ENCODE measurements at regions not wholly inside any gene's neighbourhood (a gene's known extent, or its start where the extent isn't known, plus 50 kb on each side); places are given as distances from the start of the nearest gene placed in this dataset.

- H3K4me2 ChIP-seq (ENCODE audit: insufficient read depth, insufficient read length, low read length): no peak overlapping the region
- H3K14ac ChIP-seq (ENCODE audit: insufficient read depth, low read length): no peak overlapping the region
- no peak overlapping the region for H2AK5ac ChIP-seq (ENCODE audit: insufficient read length, low read length)
- H2AFZ ChIP-seq (ENCODE audit: low read length): no peak overlapping the region
- no peaks in the 10 kb centered on the region for H3K23me2 ChIP-seq (ENCODE audit: insufficient read length, low read depth, low read length, poor library complexity, severe bottlenecking)
- Mint-ChIP-seq H3K4me3 (no peak overlapping the region), H3K36me3 (ENCODE audit: insufficient read depth in 1 of 3, low read depth in 3 of 3) (no peaks in the 10 kb centered on the region), H3K27ac (no peak overlapping the region), H3K9me3 (no peaks in the 10 kb centered on the region), H3K27me3 (ENCODE audit: low read depth) (no peaks in the 10 kb centered on the region), H3K4me1 (peaks cover 6 to 7% of the 10 kb centered on the region in 2 experiments)
- no peak overlapping the region for H4K91ac ChIP-seq (ENCODE audit: insufficient read length, low read depth, low read length)
- no peak overlapping the region for H3T11ph ChIP-seq (ENCODE audit: low read length)
- H2BK5ac ChIP-seq (ENCODE audit: insufficient read length, low read length): no peak overlapping the region
- H4K5ac ChIP-seq (ENCODE audit: insufficient read length, low read depth, low read length): no peak overlapping the region
- no peak overlapping the region for H4K8ac ChIP-seq (replicated peaks; ENCODE audit: insufficient read length, low read depth, low read length)
- no peaks in the 10 kb centered on the region for H3K9me3 ChIP-seq (ENCODE audit: control insufficient read depth, low read depth, low read length)
- H2BK12ac ChIP-seq (ENCODE audit: insufficient read length, low read depth, low read length): no peak overlapping the region
- H3K23ac ChIP-seq (ENCODE audit: insufficient read length, low read depth, low read length): no peak overlapping the region
- no peak overlapping the region for H3K9ac ChIP-seq (ENCODE audit: extremely low read depth, insufficient read length, low read length)
- DNase-seq: no peak
- no peaks in the 10 kb centered on the region for H3K79me1 ChIP-seq (ENCODE audit: insufficient read depth, low read depth, low read length, poor library complexity, severe bottlenecking)
- no peak overlapping the region for H2BK120ac ChIP-seq (ENCODE audit: low read depth, low read length, poor library complexity, severe bottlenecking)
- no peaks in the 10 kb centered on the region for H3K27me3 ChIP-seq (ENCODE audit: insufficient read depth, low read length)
- no peaks in the 10 kb centered on the region for H3K4me1 ChIP-seq (ENCODE audit: insufficient read depth, low read length)
- H2BK20ac ChIP-seq (ENCODE audit: low read depth, low read length, poor library complexity, severe bottlenecking): no peak overlapping the region
- no peak overlapping the region for H2BK15ac ChIP-seq (ENCODE audit: low read depth, low read length)
- no peaks in the 10 kb centered on the region for H3K79me2 ChIP-seq (ENCODE audit: insufficient read depth, low read length)
- TF ChIP-seq CTCF (conservative IDR thresholded peaks at IDR 0.05): no peak
- no peak overlapping the region for H3K4ac ChIP-seq (ENCODE audit: low read depth, low read length)
- no peak overlapping the region for H3K27ac ChIP-seq (ENCODE audit: insufficient read length, low read depth, low read length)
- H3K18ac ChIP-seq (ENCODE audit: insufficient read length, low read depth, low read length): no peak overlapping the region
- H4K20me1 ChIP-seq (ENCODE audit: control insufficient read depth, insufficient read depth, insufficient read length): no peaks in the 10 kb centered on the region
- H3K56ac ChIP-seq (ENCODE audit: insufficient read length, low read depth, low read length): no peak overlapping the region
These were observed 404.8 kb upstream of the ACVR2A start for GRCh38 chr2:147439986-147440385.
